HG02943 (cell line): ENCODE measurements at regions not wholly inside any gene's neighbourhood (a gene's known extent, or its start where the extent isn't known, plus 50 kb on each side); places are given as distances from the start of the nearest gene placed in this dataset.

Experiments
- ATAC-seq: cut with Tn5 transposase; IDR thresholded peaks from one replicate; pipeline ENCODE4 v1.9.1; 2021; ENCODE audit warnings: mild to moderate bottlenecking, low read depth, moderate library complexity; ENCODE audit not compliant: unreplicated experiment

DNA sequence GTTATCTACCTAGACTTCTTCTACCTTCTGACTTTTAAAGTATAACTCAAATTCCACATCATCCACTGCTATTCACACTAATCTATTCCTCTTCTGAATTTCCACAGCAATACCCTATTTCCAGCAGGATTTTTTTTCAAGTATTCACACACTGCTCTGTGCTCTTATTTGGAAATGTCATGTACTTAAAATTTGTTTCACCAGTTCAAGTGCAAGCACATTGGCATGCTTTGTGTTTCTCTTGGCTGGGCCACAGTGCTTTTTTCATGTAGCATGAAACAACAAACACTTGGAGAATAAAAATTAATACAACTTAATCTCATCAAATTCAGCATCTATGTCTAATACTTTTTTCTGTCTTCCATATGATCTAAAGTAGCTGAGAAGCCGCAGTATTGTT lies 161.8 kb upstream of the PCDH18 start:
- no peak for ATAC-seq

DNA sequence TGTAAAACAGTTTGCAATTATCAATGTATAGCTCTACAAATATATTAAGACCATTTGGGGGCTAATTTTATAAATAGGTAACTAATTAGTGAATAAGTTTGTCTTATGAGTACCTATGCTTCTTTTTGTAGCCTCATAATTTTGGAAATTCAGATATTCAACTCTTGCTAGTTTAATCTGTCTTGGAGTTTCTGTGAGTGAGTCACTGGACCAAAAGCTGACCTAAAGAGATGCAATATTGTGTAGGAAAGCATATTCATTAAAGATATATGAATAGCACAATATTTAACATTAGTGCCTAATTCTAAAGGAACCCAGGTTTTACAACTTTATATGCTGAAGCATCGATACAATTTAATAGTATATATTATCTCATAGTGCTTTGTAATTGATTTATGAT lies 161.3 kb upstream of the PCDH18 start:
- no peak for ATAC-seq

DNA sequence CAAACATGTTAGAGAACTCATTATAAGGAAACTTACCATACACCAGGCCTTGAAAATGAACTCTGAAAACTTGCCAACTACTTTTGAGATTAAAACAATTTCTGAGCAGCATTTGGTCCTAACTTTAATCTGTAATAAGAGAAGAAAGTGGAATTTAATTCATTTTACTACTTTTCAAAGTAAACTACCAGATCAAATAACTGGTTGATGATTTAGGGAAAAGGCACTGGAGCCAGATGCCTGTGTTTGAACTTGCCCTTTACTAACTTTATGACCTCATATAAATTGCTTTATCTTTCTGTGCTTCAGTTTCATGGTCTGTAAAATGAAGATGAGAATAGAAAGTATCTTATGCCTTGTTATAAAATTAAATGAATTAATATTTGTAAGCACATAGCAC lies 159.9 kb upstream of the PCDH18 start:
- no peak for ATAC-seq

DNA sequence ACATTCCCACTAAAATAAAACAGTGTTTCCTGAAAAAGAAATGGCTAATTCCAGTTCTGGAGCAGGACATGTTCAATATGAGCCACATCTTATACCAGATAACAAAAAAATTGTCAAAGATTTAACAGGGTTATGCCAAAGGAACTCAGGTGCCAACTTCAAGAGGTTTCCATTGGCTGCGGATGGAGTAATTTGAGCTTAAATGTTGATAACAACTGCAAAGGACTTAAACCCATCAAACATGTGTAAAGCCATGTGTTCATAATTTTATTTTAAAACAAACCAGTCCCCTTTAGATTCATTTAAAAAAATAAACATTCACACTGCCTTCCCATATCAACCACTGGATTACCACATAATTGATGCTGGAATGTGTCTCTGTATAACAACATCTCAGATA lies 156.4 kb upstream of the PCDH18 start:
- no peak for ATAC-seq

DNA sequence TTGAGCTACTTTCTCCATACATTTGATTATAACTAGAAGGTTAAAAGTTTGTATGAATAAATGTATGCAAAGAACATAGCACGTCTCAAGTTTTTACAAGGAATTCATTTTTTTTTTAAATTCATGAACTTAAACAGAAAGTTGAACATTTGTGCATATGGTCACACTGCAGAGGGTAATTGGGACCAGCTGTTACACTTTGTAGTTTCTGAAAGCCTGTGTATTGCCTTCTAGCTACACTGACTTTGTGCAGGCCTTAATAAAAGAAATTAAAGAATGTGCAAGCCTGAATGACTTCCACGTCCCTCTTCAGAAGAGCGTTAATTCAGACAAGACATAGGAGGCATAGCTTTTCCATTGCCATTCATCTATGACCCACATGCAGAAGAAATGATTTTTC lies 153.1 kb upstream of the PCDH18 start:
- no peak for ATAC-seq

DNA sequence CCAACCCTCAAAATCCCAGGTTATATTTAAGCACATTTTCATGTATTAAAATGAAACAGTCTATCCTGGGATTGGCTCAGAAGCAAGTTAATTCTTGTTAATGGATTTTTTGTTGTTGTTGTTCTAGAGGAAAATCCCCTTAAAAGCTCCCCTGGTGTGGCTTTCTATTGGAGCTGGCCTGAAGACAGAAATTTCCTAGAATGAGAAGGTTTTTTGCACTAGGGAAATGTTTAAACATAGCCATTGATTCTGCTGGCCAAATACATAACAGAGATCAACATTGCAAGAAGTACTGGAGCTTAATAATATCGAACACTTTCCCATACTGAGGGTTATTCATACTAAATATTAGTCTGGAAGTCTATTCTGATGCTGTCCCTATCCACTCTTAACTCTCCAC lies 148.8 kb upstream of the PCDH18 start:
- no peak for ATAC-seq

DNA sequence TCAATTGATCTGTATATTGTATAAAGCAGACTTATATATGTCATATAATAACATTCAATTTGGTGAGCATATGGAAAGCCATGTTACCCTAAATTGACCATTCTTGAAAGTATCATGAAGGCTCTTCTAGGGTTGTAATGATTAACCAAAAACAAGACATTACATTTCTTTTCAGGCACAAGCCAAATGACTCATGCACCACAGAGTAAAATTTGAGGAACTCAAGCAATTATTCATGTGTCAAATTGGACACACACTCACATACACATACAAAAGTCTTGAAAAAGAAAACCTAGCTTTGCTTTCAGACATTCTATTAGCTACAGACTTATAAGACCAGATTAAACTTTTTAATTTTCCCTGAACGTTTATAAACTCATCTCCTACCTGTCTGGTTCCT lies 146.5 kb upstream of the PCDH18 start:
- ATAC-seq, result no peak

DNA sequence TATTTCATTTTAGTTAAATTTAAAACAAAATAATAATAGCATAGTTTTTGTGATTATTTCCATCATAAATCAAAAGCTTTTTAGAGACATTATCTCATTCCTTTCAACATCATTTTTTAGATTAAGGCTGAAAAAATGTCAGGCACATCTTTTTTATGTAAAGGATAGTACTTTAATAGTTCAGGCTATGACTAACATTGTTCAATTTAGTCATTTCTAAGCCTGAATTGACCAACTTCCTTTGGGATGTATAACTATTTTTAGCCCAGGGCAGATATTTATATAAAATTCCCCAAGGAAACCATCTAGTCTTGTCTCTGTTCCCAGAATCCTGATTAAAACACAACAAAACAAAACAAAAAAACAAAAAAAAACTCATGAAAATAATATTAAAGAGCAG lies 145.6 kb upstream of the PCDH18 start:
- ATAC-seq, result no peak

DNA sequence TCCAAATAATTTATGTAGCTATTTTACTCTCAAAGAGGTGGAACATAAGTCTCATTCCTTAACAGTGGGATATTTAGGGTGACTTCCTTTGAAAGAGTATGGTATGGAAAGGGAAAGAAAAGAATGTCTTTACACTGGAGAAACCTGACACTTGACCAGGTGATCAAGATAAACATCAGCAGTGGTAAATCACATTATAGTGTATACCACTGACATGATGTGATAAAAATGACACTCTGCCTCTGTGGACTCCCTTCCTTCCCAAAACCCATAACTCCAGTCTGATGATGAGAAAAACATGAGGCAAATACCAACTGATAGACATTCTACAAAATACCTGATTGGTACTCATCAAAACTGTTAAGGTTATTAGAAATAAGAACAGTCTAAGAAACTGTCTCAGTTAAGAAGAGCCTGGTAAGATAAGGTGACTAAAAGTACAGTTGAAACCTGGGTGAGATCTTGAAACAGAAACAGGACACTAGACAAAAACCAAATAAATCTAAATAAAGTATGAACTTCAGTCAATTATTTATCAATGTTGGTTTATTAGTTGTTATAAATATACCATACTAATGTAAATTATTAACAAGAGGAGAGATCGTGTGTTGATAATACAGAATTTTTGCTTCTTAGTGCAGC lies 144.2 kb upstream of the PCDH18 start:
- no peak for ATAC-seq

DNA sequence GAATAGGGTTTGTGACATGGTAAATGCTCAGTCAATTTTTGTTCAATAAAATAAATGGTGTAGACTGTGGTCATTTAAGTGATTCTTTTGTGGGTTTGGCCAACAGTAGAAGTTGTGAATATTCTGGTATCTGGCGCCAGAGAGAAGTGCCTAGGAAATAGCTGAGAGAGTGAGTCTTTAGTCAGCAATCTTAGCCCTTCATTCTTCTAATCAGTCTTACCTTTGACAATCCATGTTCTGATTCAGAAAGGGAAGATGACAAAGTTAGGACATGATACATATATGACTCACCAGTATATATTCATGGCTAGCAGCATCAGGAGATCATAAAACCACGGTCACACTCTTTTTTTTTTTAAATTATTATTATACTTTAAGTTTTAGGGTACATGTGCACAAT lies 141.8 kb upstream of the PCDH18 start:
- ATAC-seq, result no peak

DNA sequence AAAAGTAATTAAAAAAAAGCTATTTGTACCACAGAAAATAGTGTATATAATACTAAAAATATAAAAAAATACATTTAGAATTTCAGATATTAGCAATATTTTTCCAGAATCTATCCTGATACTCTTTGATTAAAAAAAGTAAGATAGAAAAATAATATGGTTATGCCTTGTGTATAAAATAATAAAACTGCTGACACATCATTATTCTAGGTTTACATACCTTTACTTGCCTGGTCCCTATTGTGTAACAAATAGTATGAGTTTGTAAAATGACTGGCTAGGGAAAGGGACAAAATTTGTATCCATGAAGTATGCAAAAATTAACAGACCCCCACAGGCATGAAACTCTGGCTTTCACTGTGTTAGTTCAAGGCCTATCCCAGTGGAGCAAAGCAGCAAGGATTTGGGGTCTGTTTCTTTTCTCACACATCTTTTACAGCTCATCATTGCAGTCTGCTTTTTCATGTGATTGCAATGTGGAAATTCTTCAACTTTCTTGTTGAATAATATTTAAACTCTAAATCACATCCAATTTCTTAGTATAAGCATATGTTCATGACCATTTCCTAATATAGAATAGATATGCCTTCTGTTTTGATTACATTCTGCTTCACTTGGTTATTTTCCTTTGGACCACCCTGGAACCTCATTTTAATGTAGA lies 136.7 kb upstream of the PCDH18 start:
- ATAC-seq, result no peak

DNA sequence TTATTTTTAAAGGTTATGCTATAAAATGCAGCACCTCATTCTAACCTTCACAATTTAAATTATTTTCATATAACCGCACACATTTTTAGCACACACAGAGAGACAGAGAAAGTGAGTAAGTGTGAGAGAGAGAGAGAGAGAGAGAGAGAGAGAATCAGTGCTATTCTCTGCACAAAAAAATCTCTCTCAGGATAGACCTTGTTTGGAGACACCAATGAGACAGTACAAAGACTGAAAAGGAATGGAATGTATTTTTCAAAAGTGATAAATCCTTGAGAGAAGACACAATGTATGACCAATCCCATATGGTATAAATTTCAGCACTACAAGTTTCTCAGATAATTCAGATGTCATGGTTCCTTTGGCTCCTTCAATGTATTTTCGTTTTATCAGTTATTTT lies 132.1 kb upstream of the PCDH18 start:
- no peak for ATAC-seq

DNA sequence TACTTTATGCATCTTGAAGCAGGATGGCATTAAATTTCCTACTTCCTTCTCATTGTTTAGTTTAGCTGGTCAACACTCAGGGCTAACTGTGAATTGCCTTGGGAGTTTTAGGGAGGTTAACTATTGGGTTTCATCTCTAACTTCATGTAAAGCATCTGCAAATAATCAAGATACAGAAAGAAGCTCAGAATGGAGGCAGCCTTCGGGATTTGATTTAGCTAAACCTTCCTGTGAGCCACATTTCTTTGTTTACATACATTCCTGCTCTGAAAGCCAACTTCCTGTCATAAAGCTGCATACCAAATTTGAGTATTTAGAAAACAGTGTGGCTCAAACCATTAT lies 131.7 kb upstream of the PCDH18 start:
- ATAC-seq, result no peak

DNA sequence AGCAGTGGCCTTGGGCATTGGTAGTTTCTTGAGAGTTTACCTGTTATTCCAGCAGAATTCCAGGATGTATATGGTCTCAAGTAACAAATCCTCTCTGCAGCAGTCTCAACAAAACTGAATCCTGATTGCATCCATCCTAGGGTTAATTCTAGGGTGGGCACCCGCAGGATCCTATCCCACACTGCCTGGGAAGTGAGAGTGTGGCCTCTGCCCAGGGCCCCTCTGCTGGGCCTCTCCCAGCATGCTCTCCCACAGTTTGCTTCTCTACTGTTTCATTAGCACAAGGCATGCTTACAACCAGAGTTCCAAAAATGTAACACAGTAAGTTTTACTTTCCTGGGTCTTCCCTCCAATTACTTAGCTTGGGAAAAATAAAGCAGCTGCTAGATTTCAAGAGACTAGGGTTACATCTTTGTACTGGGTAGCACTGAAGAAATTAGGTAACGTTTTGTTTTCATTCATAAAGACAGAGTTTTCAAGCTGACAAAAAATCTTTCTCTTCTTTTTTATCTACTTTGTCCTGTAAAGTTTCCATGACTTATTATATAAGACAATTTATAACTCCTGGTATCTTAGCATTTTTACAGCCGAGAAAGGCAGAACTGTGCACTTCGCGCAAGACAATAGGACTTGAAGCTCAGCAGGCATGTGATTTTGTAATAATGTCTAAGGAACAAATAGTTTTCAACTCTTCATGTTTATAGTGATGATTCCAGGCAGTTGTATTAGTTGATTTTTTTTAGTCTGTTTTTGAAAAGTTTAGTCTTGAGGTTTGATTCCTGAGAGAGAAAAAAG lies 131.2 kb upstream of the PCDH18 start:
- no peak for ATAC-seq

DNA sequence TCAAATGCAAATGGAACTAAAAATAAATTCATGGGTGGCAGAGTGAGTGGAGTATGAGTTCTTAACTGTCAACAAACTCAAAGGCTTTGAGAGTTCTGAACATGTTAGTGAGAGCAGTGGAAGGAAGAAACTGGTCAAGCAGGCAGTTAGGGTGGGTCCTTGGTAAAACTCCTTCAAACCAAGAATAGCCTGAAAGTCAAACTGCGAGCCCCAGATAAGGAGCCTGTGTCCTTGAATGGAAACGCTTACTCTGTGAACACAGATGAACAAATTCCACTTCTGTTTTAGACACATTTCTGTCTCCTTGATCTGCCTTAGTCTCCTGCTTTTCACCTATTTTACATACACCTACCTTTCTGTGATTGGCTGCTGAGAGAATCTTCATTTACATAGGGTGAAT lies 129.4 kb upstream of the PCDH18 start:
- no peak for ATAC-seq

DNA sequence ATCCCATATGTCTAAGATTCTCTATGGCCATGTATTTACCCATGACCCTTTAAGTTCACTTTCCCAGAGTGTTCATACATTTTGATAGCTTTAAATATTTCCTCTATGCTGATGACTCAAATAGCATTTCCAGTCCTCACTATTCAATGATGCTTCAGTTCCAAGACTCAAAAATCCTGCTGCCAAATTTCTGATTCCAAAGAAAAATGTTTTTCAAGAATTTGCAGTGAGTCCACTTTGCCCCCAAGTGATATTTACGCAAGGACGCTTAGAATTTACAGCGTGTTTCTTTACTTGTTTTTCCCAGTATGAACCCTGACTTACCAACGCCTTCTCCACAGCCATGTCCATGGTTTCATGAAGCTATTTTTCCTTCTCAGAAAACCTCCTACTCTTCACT lies 127.9 kb upstream of the PCDH18 start:
- ATAC-seq, result no peak

DNA sequence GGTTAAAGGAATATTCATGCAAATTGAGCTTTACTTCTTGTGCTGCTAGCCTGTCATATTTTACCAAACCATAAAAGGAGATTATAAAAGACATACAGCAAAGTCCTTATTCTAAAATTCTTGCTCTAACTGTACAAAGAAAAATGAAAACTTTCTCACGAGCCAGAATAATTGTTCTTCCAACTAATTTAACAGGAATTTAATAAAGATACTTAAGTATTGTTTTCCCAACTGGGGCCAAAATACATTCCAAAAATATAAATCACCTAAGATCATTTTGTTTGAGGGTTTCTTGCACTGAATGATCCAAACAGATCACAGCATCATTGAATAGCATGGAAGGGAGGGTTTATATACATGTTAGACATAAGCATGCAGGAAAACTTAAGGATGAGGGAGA lies 127.1 kb upstream of the PCDH18 start:
- no peak for ATAC-seq

DNA sequence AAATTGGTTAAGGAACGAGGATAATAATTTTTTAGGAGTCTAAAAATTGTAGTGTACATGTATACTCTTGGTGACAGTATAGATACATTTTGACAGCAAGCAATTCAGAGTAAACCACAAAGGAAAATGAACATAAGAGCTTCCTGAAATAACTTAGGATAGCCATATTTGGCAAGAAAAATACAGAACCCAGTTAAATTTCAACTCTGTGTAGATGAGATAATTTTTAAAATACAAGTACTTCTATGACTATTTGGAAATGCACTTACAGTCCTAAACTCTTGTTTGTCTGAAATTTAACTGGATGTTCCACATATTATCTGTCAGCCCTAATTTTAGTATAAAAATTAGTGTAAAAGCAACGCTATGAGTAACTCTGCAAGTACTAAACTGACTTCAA lies 124.4 kb upstream of the PCDH18 start:
- no peak for ATAC-seq

DNA sequence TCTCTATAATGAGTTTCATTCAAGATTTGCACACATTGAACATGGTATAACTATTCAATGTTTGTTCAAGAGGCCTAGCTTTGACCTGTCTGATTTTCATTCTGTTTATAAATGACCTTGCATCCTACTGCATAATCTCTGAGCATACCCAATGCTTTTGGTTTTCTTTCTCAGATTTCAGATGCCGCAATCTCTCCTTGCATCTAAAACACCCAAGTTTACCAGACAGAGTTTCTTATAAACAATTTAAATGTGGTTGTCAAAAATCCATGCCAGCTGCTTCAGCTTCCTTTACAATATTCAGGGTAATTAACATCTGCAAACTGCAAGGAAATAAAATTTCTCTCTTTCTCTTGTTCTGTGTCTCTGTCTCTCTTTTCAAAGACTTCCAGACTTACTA lies 123.0 kb upstream of the PCDH18 start:
- ATAC-seq, result no peak

DNA sequence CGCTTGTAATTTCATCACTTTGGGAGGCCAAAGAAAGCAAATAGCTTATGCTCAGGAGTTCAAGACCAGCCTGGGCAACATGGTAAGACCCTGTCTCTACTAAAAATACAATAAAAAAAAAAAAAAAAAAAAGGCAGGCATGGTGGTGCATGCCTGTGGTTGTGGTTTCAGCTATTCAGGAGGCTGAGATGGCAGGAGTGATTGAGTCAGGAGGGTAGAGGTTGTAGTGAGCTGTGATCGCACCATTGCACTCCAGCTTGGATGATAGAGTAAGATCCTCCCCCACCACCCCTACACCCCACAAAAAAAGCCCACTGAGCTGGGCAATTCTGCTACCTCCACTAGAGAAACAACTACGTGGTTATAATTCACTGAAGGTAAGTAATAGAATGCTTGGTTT lies 118.8 kb upstream of the PCDH18 start:
- ATAC-seq, result no peak

DNA sequence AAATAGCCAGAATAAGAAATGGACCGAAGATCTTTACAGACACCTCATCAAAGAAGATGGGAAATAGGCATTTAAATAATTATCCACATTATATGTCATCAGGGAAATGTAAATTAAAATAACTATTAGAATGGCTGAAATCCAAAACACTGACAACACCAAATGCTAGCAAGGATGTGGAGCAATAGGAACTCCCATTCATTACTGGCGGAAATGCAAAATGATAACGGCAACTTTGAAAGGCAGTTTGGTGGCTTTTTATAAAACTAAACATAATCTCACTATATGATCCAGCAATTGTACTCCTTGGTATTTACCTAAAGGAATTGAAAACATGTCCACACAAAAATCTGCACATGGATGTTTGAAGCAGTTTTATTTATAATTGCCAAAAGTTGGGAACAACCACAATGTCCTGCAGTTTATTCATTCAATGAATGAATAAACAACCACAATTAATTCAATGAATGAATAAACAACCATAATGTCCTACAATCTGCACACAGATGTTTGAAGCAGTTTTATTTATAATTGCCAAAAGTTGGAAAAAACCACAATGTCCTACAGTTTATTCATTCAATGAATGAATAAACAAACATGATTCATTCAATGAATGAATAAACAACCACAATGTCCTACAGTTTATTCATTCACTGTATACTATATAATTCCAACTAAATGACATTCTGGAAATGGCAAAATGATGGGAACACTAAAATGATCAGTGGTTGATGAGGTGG lies 117.6 kb upstream of the PCDH18 start:
- no peak for ATAC-seq
